Hippocampal formation (tissue), 2 donors: ENCODE measurements at regions not wholly inside any gene's neighbourhood (a gene's known extent, or its start where the extent isn't known, plus 50 kb on each side); places are given as distances from the start of the nearest gene placed in this dataset.

Experiments
- DNase-seq, 2 donors: peaks; one replicate each; lab custom pipeline; 2025; lab: John Stamatoyannopoulos, UW

- no peak for DNase-seq
These were observed 181.5 kb downstream of the EN1 start for GRCh38 chr2:118665784-118666529.

- DNase-seq: no peak
These were observed 186.3 kb downstream of the EN1 start for GRCh38 chr2:118661179-118661578.

- no peak for DNase-seq
These were observed 188.8 kb downstream of the EN1 start for GRCh38 chr2:118658596-118659198.

- no peak for DNase-seq
These were observed 190.0 kb downstream of the EN1 start for GRCh38 chr2:118657466-118657865.

- DNase-seq: no peak
These were observed 192.5 kb downstream of the EN1 start for GRCh38 chr2:118654945-118655344.

- DNase-seq: no peak
These were observed 197.1 kb downstream of the EN1 start for GRCh38 chr2:118650327-118650726.

GRCh38 chr2:118645876-118646275 is 201.6 kb downstream of the EN1 start:
- no peak for DNase-seq

- DNase-seq: no peak
These were observed 203.3 kb downstream of the EN1 start for GRCh38 chr2:118644190-118644589.

GRCh38 chr2:118643294-118643693 is 204.2 kb downstream of the EN1 start:
- DNase-seq: no peak

- no peak for DNase-seq
These were observed 204.9 kb downstream of the EN1 start for GRCh38 chr2:118642501-118642900.

GRCh38 chr2:118641711-118642110 is 205.7 kb downstream of the EN1 start:
- no peak for DNase-seq

- DNase-seq: no peak
These were observed 208.1 kb downstream of the EN1 start for GRCh38 chr2:118639371-118639770.

- DNase-seq: no peak
These were observed 209.0 kb downstream of the EN1 start for GRCh38 chr2:118638453-118638852.

- no peak for DNase-seq
These were observed 211.6 kb downstream of the EN1 start for GRCh38 chr2:118635891-118636290.

- DNase-seq: no peak
These were observed 212.6 kb downstream of the EN1 start for GRCh38 chr2:118634876-118635275.

GRCh38 chr2:118633371-118634018 is 214.0 kb downstream of the EN1 start:
- DNase-seq: no peak

GRCh38 chr2:118632921-118633320 is 214.5 kb downstream of the EN1 start:
- no peak for DNase-seq

GRCh38 chr2:118627156-118627555 is 220.3 kb downstream of the EN1 start:
- DNase-seq: no peak

- no peak for DNase-seq
These were observed 224.5 kb downstream of the EN1 start for GRCh38 chr2:118622913-118623312.

- DNase-seq: no peak
These were observed 225.3 kb downstream of the EN1 start for GRCh38 chr2:118622108-118622507.

- no peak for DNase-seq
These were observed 229.2 kb downstream of the EN1 start for GRCh38 chr2:118618279-118618678.

- no peak for DNase-seq
These were observed 231.0 kb downstream of the EN1 start for GRCh38 chr2:118616432-118616831.

- no peak for DNase-seq
These were observed 232.6 kb downstream of the EN1 start for GRCh38 chr2:118614841-118615271.
